NAMALWA (cell line): ENCODE measurements at regions not wholly inside any gene's neighbourhood (a gene's known extent, or its start where the extent isn't known, plus 50 kb on each side); places are given as distances from the start of the nearest gene placed in this dataset.

Experiments used
- DNase-seq: peaks from one replicate; pipeline ENCODE4 v3.0.0-alpha.2; 2015; ENCODE audit warnings: low spot score

DNA sequence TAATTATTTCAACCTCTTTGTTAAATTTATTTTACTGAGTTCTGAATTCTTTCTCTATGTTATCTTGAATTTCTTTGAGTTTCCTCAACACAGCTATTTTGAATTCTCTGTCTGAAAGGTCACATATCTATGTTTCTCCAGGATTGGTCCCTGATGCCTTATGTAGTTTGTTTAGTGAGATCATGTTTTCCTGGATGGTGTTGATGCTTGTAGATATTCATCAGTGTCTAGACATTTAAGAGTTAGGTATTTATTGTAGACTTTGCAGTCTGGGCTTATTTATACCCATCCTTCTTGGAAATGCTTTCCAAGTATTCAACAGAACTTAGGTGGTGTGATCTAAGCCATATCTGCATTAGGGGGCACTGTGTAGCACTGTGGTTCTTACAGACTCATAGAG, 70.2 kb upstream of the SLC27A6 start:
- no peak for DNase-seq

DNA sequence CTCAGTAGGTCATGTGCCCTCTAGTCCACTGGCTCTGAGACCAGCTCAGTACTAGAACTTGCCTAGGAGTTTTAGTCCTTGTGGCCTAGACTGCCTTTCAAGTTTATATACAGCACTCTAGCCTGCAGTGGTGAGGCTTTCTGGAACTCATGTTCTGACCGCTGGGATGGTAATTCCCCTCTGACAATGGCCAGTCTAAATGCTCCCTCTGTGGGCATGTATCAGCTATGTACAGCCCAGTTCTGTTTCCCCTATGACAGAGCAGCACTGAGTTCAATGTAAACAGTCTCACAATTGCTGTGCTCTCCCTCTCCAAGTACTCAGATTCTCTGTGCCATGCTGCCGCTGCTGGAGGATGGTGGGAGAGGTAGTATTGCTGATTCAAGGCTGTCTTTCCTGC, 68.6 kb upstream of the SLC27A6 start:
- no peak for DNase-seq

DNA sequence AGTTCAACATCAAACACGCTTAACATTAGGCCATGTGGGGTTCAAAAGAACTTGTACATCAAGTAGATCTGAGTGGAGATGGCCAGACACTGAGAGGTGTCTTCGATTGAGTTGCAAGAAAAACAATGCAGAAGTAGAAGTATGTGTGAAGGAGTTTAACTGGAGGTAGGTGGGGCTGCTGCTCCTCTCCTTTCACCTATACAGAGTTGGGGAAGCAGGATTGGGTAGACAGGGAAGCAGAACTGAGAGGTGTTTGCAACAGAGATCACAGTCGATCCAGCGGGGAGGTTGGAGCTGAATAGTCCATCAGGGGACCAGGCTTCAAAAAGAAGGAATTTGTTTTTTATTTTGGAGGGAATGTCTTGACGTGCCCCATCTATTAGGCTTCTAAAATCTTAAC, 61.7 kb upstream of the SLC27A6 start:
- no peak for DNase-seq

DNA sequence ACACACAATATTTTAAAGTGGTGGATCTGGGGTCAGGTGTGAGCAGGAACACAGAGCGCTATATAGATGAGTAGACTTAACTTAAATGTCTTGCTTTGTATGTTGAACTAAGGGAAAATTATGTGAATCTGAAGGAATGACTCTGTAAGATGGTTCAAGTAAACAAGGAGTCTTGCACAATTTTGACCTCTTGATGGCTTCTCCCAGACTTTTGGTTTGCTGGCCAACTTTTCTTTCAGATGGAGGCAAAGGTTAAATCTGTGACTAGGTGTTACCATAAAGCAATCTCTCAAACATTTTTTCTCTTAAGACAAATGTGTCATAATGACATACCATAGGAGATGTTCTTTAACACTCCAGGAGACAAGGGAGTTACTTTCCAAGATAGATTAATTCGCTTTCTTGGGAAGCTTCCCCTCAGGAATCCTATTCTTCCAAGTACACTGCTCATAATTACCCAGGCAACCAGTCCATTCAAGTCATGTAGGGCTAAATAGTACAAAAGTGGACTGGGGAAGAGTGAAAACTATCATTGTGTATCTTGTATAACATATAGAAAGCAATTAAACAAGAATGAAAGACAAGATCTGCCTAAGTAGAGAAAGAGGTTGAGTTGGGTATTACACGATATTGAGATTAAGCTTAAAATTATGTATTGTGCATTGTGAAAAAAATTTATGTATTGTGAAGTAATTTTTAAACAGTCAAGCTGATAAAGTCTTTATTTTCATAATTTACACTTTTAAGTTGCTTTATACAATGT, 60.3 kb upstream of the SLC27A6 start:
- no peak for DNase-seq

DNA sequence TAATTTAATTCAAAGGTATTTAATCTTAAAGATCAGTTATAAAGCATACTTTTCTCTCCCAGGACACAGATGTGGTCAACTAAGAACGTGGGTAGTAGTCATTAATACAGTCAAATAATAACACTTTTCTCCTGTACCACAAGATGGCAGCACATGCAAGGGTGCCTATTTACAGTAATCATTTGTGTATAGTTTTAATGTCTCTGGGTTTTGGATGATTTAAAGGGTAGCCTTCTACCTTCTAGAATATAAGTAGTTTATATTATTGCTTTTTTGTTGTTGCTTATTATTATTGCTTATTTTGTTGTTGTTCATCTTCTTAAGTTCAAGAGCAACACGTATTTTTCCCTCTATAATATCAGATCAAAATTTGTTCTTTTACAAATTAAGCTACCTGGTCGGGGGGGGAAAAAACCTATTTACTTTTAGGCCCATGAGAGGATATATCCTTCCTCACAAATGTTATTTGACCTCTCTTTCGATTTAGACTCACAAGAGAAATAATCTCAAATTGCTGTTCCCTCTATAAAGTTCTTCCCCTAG, 59.6 kb upstream of the SLC27A6 start:
- peak; percentile 79 for DNase-seq

DNA sequence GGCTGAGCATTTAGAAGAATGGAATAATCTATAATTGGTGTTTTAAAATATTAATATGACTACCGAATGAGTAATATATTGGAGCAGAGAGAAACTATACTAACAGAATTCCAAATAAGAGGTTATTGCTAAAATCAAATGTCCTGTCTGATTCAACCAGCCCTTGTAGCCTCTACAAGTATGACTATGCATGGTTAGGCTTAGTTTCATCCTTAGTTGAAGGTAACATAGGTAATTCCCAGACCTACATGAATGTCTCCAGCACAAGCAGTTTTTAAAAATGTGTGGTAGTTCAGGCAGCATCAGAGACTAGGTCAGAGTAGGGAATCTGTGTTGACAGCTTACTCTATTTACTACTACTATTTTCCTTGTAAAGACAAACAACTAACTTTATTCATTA, 51.7 kb upstream of the SLC27A6 start:
- DNase-seq, result no peak
